Esophagus squamous epithelium (tissue), 5 donors: ENCODE measurements at regions not wholly inside any gene's neighbourhood (a gene's known extent, or its start where the extent isn't known, plus 50 kb on each side); places are given as distances from the start of the nearest gene placed in this dataset.

ENCODE experiments used
- DNase-seq: peaks from one replicate; lab custom pipeline; 2025; lab: John Stamatoyannopoulos, UW
- H3K27ac ChIP-seq, 4 donors: fragments of 200-600 bp; sonication (generic); one replicate each; pipeline ENCODE4 v1.5.1; 2016 to 2019; ENCODE audit warnings: mild to moderate bottlenecking in 1 of 4
- H3K27me3 ChIP-seq, 4 donors: fragments of 200-600 bp; sonication (generic); 1 replicate in 3 of 4; 2 replicates in 1 of 4; pipeline versions ENCODE4 v1.5.1 to v1.6.0; 2017 to 2021; ENCODE audit warnings: antibody characterized with exemption in 1 of 4
- H3K36me3 ChIP-seq, 3 donors: fragments of 200-600 bp; sonication (generic); one replicate each; pipeline ENCODE4 v1.5.1; 2016 to 2019
- H3K4me1 ChIP-seq, 3 donors: fragments of 200-600 bp; sonication (generic); one replicate each; pipeline ENCODE4 v1.5.1; 2017 to 2019
- H3K4me3 ChIP-seq, 4 donors: fragments of 200-600 bp; sonication (generic); 1 replicate in 3 of 4; 2 replicates in 1 of 4; pipeline ENCODE4 v1.5.1; 2016 to 2019; ENCODE audit warnings: mild to moderate bottlenecking in 2 of 4, moderate library complexity in 1 of 4
- H3K9me3 ChIP-seq, 3 donors: fragments of 200-600 bp; sonication (generic); one replicate each; pipeline ENCODE4 v1.5.1; 2016 to 2019
- CTCF ChIP-seq, 6 experiments: fragments of 450-650 bp in 4 of 6; fragments of 200-600 bp in 2 of 6; sonication (generic) in 2 of 6; IDR thresholded peaks; one replicate each; pipeline ENCODE4 v1.5.1; 2016 to 2019; ENCODE audit warnings: antibody characterized with exemption in 6 of 6, mild to moderate bottlenecking in 4 of 6, moderate library complexity in 4 of 6
- POLR2A ChIP-seq, 4 donors: fragments of 450-650 bp; IDR thresholded peaks; one replicate each; pipeline ENCODE4 v1.6.1; 2017; ENCODE audit warnings: antibody characterized with exemption in 4 of 4, mild to moderate bottlenecking in 4 of 4, moderate library complexity in 3 of 4
- WGBS, 2 donors: methylation state at CpG; one replicate each; pipeline ENCODE4 v1.1.5; 2018; 5-methylcytosine and 5-hydroxymethylcytosine counted together
- intact Hi-C: fragments of 100-400 bp; cut with DNase I; formaldehyde crosslinking; loops from one replicate; pipeline ENCODE4 v1.15.0; 2022
- donor health status: DM: yes; HTN: yes; CAD: no.

- Histone ChIP-seq H3K27ac (no peak overlapping the region), H3K4me1 (no peaks in the 10 kb centered on the region), H3K36me3 (no peaks in the 10 kb centered on the region), H3K9me3 (no peaks in the 10 kb centered on the region), H3K4me3 (no peak overlapping the region), H3K27me3 (no peaks in the 10 kb centered on the region)
- no peak for DNase-seq
- TF ChIP-seq POLR2A (IDR thresholded peaks at IDR 0.05) (no peak), CTCF (IDR thresholded peaks at IDR 0.05) (no peak)
- intact Hi-C loops, result no loop called here
- WGBS, 2 donors, result 72 to 79% methylated on average over 2 of the region's 2 CpGs
Observed at GRCh38 chr5:164577201-164577600, 1071.8 kb downstream of the MAT2B start.

- H3K27me3 ChIP-seq, result no peaks in the 10 kb centered on the region
- no peak overlapping the region for H3K4me3 ChIP-seq
- WGBS, 2 donors, result 29 to 41% methylated on average over 2 of the region's 2 CpGs
- H3K9me3 ChIP-seq, result no peaks in the 10 kb centered on the region
- intact Hi-C loops, result no loop called here
- no peaks in the 10 kb centered on the region for H3K36me3 ChIP-seq
- no peaks in the 10 kb centered on the region for H3K4me1 ChIP-seq
- H3K27ac ChIP-seq, result no peak overlapping the region
- TF ChIP-seq CTCF (IDR thresholded peaks at IDR 0.05) (no peak), POLR2A (IDR thresholded peaks at IDR 0.05) (no peak)
- no peak for DNase-seq
Observed at GRCh38 chr5:164577742-164578141, 1072.3 kb downstream of the MAT2B start.

- no peak for TF ChIP-seq POLR2A (IDR thresholded peaks at IDR 0.05)
- TF ChIP-seq CTCF (IDR thresholded peaks at IDR 0.05), result no peak
- no peaks in the 10 kb centered on the region for H3K9me3 ChIP-seq
- 80 to 84% methylated on average over 5 of the region's 5 CpGs for WGBS, 2 donors
- no peaks in the 10 kb centered on the region for H3K4me1 ChIP-seq
- H3K36me3 ChIP-seq, result no peaks in the 10 kb centered on the region
- intact Hi-C loops, result no loop called here
- H3K27me3 ChIP-seq, result no peaks in the 10 kb centered on the region
- no peak for DNase-seq
- H3K27ac ChIP-seq, result no peak overlapping the region
- no peak overlapping the region for H3K4me3 ChIP-seq
Observed at GRCh38 chr5:164578401-164578800, 1073.0 kb downstream of the MAT2B start.

GRCh38 chr5:164578911-164579310 is 1073.5 kb downstream of the MAT2B start:
- no peak for DNase-seq

GRCh38 chr5:164580155-164580554 is 1074.7 kb downstream of the MAT2B start:
- Histone ChIP-seq H3K36me3 (no peaks in the 10 kb centered on the region), H3K9me3 (no peaks in the 10 kb centered on the region), H3K4me3 (no peak overlapping the region), H3K27ac (no peak overlapping the region), H3K27me3 (no peaks in the 10 kb centered on the region), H3K4me1 (no peaks in the 10 kb centered on the region)
- intact Hi-C loops, result no loop called here
- 41 to 61% methylated on average over 2 of the region's 2 CpGs for WGBS, 2 donors
- no peak for DNase-seq
- TF ChIP-seq CTCF (IDR thresholded peaks at IDR 0.05) (no peak), POLR2A (IDR thresholded peaks at IDR 0.05) (no peak)

More at GRCh38 chr5:164578911-164579310, 1073.5 kb downstream of the MAT2B start:
- intact Hi-C loops, result no loop called here
- H3K27ac ChIP-seq, result no peak overlapping the region
- H3K4me1 ChIP-seq, result no peaks in the 10 kb centered on the region
- TF ChIP-seq CTCF (IDR thresholded peaks at IDR 0.05), result no peak
- no peak for TF ChIP-seq POLR2A (IDR thresholded peaks at IDR 0.05)
- H3K9me3 ChIP-seq, result no peaks in the 10 kb centered on the region
- H3K27me3 ChIP-seq, result no peaks in the 10 kb centered on the region
- no peaks in the 10 kb centered on the region for H3K36me3 ChIP-seq
- H3K4me3 ChIP-seq, result no peak overlapping the region
- WGBS, 2 donors, result 43 to 45% methylated on average over 2 of the region's 2 CpGs
